Transverse colon (tissue), 4 donors: ENCODE measurements at regions not wholly inside any gene's neighbourhood (a gene's known extent, or its start where the extent isn't known, plus 50 kb on each side); places are given as distances from the start of the nearest gene placed in this dataset.

ENCODE experiments used
- CTCF ChIP-seq, 5 experiments: fragments of 200-600 bp in 3 of 5; fragments of 450-650 bp in 2 of 5; sonication (generic) in 3 of 5; IDR thresholded peaks; 1 replicate in 2 of 5; 2 replicates in 3 of 5; pipeline ENCODE4 v1.5.1; 2016 to 2017; ENCODE audit warnings: antibody characterized with exemption in 5 of 5, inconsistent platforms in 3 of 5, mild to moderate bottlenecking in 2 of 5, moderate library complexity in 1 of 5
- EP300 ChIP-seq: sonication (generic); formaldehyde crosslinking; IDR thresholded peaks from one replicate; pipeline ENCODE4 v1.6.1; 2017; ENCODE audit warnings: antibody characterized with exemption, low read depth
- POLR2A ChIP-seq: fragments of 450-650 bp; IDR thresholded peaks from one replicate; pipeline ENCODE4 v1.6.1; 2016; ENCODE audit warnings: antibody characterized with exemption, mild to moderate bottlenecking, moderate library complexity
- POLR2AphosphoS5 ChIP-seq, 3 donors: sonication (generic); formaldehyde crosslinking; IDR thresholded peaks; one replicate each; pipeline ENCODE4 v1.6.1; 2016; ENCODE audit warnings: antibody characterized with exemption in 3 of 3

GRCh38 chr15:87267798-87268197, 988.7 kb downstream of the NTRK3 start:
- TF ChIP-seq CTCF (IDR thresholded peaks at IDR 0.05) (no peak), POLR2A (no peak), POLR2AphosphoS5 (IDR thresholded peaks at IDR 0.05) (no peak), EP300 (no peak)
